ENCODE measurements at regions not wholly inside any gene's neighbourhood (a gene's known extent, or its start where the extent isn't known, plus 50 kb on each side); places are given as distances from the start of the nearest gene placed in this dataset.

DNA sequence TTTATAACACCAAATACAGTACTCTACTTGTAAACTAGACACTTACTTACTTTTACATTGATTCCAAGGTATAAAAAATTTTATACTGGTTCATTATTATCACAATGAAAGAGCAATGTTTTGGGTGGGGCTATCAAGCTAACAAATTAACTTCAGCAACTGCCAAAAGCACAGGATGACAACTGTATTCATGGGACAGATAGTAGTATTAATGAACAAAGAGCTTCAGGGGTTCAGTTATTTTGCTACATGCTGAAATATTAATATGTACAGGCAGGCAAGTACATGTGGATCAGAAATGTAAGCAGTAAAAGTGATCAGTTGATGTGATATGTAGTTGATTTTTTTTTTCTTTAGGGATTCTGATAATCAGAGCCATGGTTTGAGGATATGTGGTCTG, 112.9 kb downstream of the NAA11 start:
- H3K27ac ChIP-seq (ENCODE audit: low read depth, low read length): no peak overlapping the region
- TF ChIP-seq, protein P1, sequence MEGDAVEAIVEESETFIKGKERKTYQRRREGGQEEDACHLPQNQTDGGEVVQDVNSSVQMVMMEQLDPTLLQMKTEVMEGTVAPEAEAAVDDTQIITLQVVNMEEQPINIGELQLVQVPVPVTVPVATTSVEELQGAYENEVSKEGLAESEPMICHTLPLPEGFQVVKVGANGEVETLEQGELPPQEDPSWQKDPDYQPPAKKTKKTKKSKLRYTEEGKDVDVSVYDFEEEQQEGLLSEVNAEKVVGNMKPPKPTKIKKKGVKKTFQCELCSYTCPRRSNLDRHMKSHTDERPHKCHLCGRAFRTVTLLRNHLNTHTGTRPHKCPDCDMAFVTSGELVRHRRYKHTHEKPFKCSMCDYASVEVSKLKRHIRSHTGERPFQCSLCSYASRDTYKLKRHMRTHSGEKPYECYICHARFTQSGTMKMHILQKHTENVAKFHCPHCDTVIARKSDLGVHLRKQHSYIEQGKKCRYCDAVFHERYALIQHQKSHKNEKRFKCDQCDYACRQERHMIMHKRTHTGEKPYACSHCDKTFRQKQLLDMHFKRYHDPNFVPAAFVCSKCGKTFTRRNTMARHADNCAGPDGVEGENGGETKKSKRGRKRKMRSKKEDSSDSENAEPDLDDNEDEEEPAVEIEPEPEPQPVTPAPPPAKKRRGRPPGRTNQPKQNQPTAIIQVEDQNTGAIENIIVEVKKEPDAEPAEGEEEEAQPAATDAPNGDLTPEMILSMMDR (IDR thresholded peaks at IDR 0.05; ENCODE audit: insufficient read depth, low read depth, low read length): no peak
- TF ChIP-seq EZH2 (IDR thresholded peaks at IDR 0.05; ENCODE audit: insufficient read depth, low read length): no peak
- H3K4me1 ChIP-seq (ENCODE audit: insufficient read depth, low read length): no peaks in the 10 kb centered on the region
- Mint-ChIP-seq H3K4me3 (ENCODE audit: unreplicated experiment) (no peak overlapping the region), H3K9me3 (ENCODE audit: unreplicated experiment) (peaks cover 2% of the 10 kb centered on the region), H3K27ac (ENCODE audit: unreplicated experiment) (no peak overlapping the region), H3K36me3 (ENCODE audit: low read depth, unreplicated experiment) (no peaks in the 10 kb centered on the region), H3K27me3 (ENCODE audit: low read depth, unreplicated experiment) (no peaks in the 10 kb centered on the region), H3K4me1 (ENCODE audit: low read depth, unreplicated experiment) (peaks cover 8% of the 10 kb centered on the region)
- H3K36me3 ChIP-seq (ENCODE audit: insufficient read depth, low read length): no peaks in the 10 kb centered on the region
- no peaks in the 10 kb centered on the region for H3K79me2 ChIP-seq (ENCODE audit: insufficient read depth, low read length)
- H3K9me3 ChIP-seq (ENCODE audit: insufficient read depth, low read depth, low read length): no peaks in the 10 kb centered on the region
- H3K4me2 ChIP-seq (ENCODE audit: low read length): no peak overlapping the region
- no peaks in the 10 kb centered on the region for H3K27me3 ChIP-seq (ENCODE audit: insufficient read depth, low read length)
- H3K9ac ChIP-seq (ENCODE audit: low read length): no peak overlapping the region
- H2AFZ ChIP-seq (ENCODE audit: low read depth, low read length): no peak overlapping the region
- H3K4me3 ChIP-seq (ENCODE audit: insufficient read depth, low read depth, low read length): no peak overlapping the region
- H4K20me1 ChIP-seq (ENCODE audit: insufficient read depth, low read length): no peaks in the 10 kb centered on the region
- FAIRE-seq (no peak), DNase-seq (ENCODE audit: low read depth) (no peak)

GRCh38 chr4:79212311-79212710, 113.5 kb downstream of the NAA11 start:
- Histone ChIP-seq H4K20me1 (ENCODE audit: insufficient read depth, low read length) (no peaks in the 10 kb centered on the region), H3K4me3 (ENCODE audit: insufficient read depth, low read depth, low read length) (no peak overlapping the region), H3K4me2 (ENCODE audit: low read length) (no peak overlapping the region), H3K79me2 (ENCODE audit: insufficient read depth, low read length) (no peaks in the 10 kb centered on the region), H2AFZ (ENCODE audit: low read depth, low read length) (no peak overlapping the region), H3K27ac (ENCODE audit: low read depth, low read length) (no peak overlapping the region), H3K36me3 (ENCODE audit: insufficient read depth, low read length) (no peaks in the 10 kb centered on the region), H3K9me3 (ENCODE audit: insufficient read depth, low read depth, low read length) (no peaks in the 10 kb centered on the region), H3K27me3 (ENCODE audit: insufficient read depth, low read length) (no peaks in the 10 kb centered on the region), H3K9ac (ENCODE audit: low read length) (no peak overlapping the region), H3K4me1 (ENCODE audit: insufficient read depth, low read length) (no peaks in the 10 kb centered on the region)
- no peak overlapping the region for H3K27ac Mint-ChIP-seq (ENCODE audit: unreplicated experiment)
- FAIRE-seq (no peak), DNase-seq (ENCODE audit: low read depth) (no peak)
- H3K27me3 Mint-ChIP-seq (ENCODE audit: low read depth, unreplicated experiment): no peaks in the 10 kb centered on the region
- peaks cover 2% of the 10 kb centered on the region for H3K9me3 Mint-ChIP-seq (ENCODE audit: unreplicated experiment)
- peaks cover 8% of the 10 kb centered on the region for H3K4me1 Mint-ChIP-seq (ENCODE audit: low read depth, unreplicated experiment)
- no peak for TF ChIP-seq EZH2 (IDR thresholded peaks at IDR 0.05; ENCODE audit: insufficient read depth, low read length)
- TF ChIP-seq, protein P1 (IDR thresholded peaks at IDR 0.05; ENCODE audit: insufficient read depth, low read depth, low read length): no peak
- H3K36me3 Mint-ChIP-seq (ENCODE audit: low read depth, unreplicated experiment): no peaks in the 10 kb centered on the region
- no peak overlapping the region for H3K4me3 Mint-ChIP-seq (ENCODE audit: unreplicated experiment)

- TF ChIP-seq, protein P1 (IDR thresholded peaks at IDR 0.05; ENCODE audit: insufficient read depth, low read depth, low read length): no peak
- TF ChIP-seq EZH2 (IDR thresholded peaks at IDR 0.05; ENCODE audit: insufficient read depth, low read length): no peak
- no peaks in the 10 kb centered on the region for H3K27me3 Mint-ChIP-seq (ENCODE audit: low read depth, unreplicated experiment)
- H3K9me3 ChIP-seq (ENCODE audit: insufficient read depth, low read depth, low read length): no peaks in the 10 kb centered on the region
- no peak overlapping the region for H3K4me2 ChIP-seq (ENCODE audit: low read length)
- no peaks in the 10 kb centered on the region for H3K36me3 Mint-ChIP-seq (ENCODE audit: low read depth, unreplicated experiment)
- no peak overlapping the region for H3K4me3 ChIP-seq (ENCODE audit: insufficient read depth, low read depth, low read length)
- peaks cover 2% of the 10 kb centered on the region for H3K9me3 Mint-ChIP-seq (ENCODE audit: unreplicated experiment)
- no peak overlapping the region for H3K27ac Mint-ChIP-seq (ENCODE audit: unreplicated experiment)
- no peaks in the 10 kb centered on the region for H3K27me3 ChIP-seq (ENCODE audit: insufficient read depth, low read length)
- H3K27ac ChIP-seq (ENCODE audit: low read depth, low read length): no peak overlapping the region
- no peak overlapping the region for H3K9ac ChIP-seq (ENCODE audit: low read length)
- DNase-seq (ENCODE audit: low read depth) (no peak), FAIRE-seq (no peak)
- H3K4me1 Mint-ChIP-seq (ENCODE audit: low read depth, unreplicated experiment): peaks cover 8% of the 10 kb centered on the region
- no peak overlapping the region for H3K4me3 Mint-ChIP-seq (ENCODE audit: unreplicated experiment)
- no peaks in the 10 kb centered on the region for H3K4me1 ChIP-seq (ENCODE audit: insufficient read depth, low read length)
- H2AFZ ChIP-seq (ENCODE audit: low read depth, low read length): no peak overlapping the region
- H3K79me2 ChIP-seq (ENCODE audit: insufficient read depth, low read length): no peaks in the 10 kb centered on the region
- no peaks in the 10 kb centered on the region for H3K36me3 ChIP-seq (ENCODE audit: insufficient read depth, low read length)
- H4K20me1 ChIP-seq (ENCODE audit: insufficient read depth, low read length): no peaks in the 10 kb centered on the region
Observed at GRCh38 chr4:79211490-79211889, 114.4 kb downstream of the NAA11 start.

Data from astrocyte (in vitro differentiated cells and primary cell).